ENCODE measurements at regions not wholly inside any gene's neighbourhood (a gene's known extent, or its start where the extent isn't known, plus 50 kb on each side); places are given as distances from the start of the nearest gene placed in this dataset.

GRCh38 chrX:22803353-22803752 is 196.4 kb upstream of the DDX53 start:
- Histone ChIP-seq H3K27ac (ENCODE audit: low read length) (no peak overlapping the region; the same call in 1 of the 2 replicates), H3K79me2 (ENCODE audit: low read length) (no peaks in the 10 kb centered on the region), H3K27me3 (replicated peaks; ENCODE audit: insufficient read depth, low read length) (no peaks in the 10 kb centered on the region), H2AFZ (ENCODE audit: low read length) (no peak overlapping the region), H4K20me1 (ENCODE audit: insufficient read depth, low read length) (no peaks in the 10 kb centered on the region), H3K9me3 (replicated peaks; ENCODE audit: insufficient read depth, low read length) (no peaks in the 10 kb centered on the region), H3K4me3 (ENCODE audit: low read length) (no peak overlapping the region), H3K9me2 (replicated peaks; ENCODE audit: insufficient read depth, low read length) (no peaks in the 10 kb centered on the region), H3K9ac (ENCODE audit: low read length) (no peak overlapping the region), H3K4me2 (ENCODE audit: low read depth, low read length) (peak overlapping the region; percentile 25; the same call in 1 of the 2 replicates), H3F3A (ENCODE audit: insufficient read depth, low read length) (no peaks in the 10 kb centered on the region), H3K4me1 (ENCODE audit: low read length) (no peaks in the 10 kb centered on the region), H3K36me3 (replicated peaks; ENCODE audit: insufficient read depth, low read length) (no peaks in the 10 kb centered on the region)
- no peak for TF ChIP-seq CTCF (IDR thresholded peaks at IDR 0.05; ENCODE audit: low read length)
- DNase-seq, result peak; percentile 40

DNA sequence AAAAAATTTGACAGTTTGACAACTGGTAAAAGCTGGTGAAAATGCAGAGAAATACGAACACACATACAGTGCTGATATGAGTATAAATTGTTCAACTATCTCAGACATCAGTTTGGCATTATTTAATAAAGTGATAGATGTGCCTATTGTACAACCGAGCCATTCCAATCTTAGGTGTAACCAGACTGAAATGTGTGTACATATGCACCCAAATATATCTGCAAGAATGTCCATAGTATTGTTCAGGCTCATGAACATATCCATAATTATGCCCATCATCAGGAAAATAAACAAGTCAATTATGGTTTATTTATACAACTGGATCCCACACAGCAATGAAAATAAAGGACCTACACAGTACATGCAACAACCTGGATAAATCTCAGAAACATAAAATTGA is 188.9 kb upstream of the DDX53 start:
- Histone ChIP-seq H3K9ac (ENCODE audit: low read length) (no peak overlapping the region), H3K9me3 (replicated peaks; ENCODE audit: insufficient read depth, low read length) (no peaks in the 10 kb centered on the region), H3K4me3 (ENCODE audit: low read length) (no peak overlapping the region), H3K36me3 (replicated peaks; ENCODE audit: insufficient read depth, low read length) (no peaks in the 10 kb centered on the region), H3F3A (ENCODE audit: insufficient read depth, low read length) (no peaks in the 10 kb centered on the region), H3K27ac (ENCODE audit: low read length) (no peak overlapping the region), H3K27me3 (replicated peaks; ENCODE audit: insufficient read depth, low read length) (no peaks in the 10 kb centered on the region), H3K9me2 (replicated peaks; ENCODE audit: insufficient read depth, low read length) (no peaks in the 10 kb centered on the region), H2AFZ (ENCODE audit: low read length) (no peak overlapping the region), H3K79me2 (ENCODE audit: low read length) (no peaks in the 10 kb centered on the region), H3K4me1 (ENCODE audit: low read length) (no peaks in the 10 kb centered on the region), H4K20me1 (ENCODE audit: insufficient read depth, low read length) (no peaks in the 10 kb centered on the region), H3K4me2 (ENCODE audit: low read depth, low read length) (no peak overlapping the region)
- TF ChIP-seq EZH2 (optimal IDR thresholded peaks at IDR 0.05; ENCODE audit: low read depth, low read length) (no peak), EZH2phosphoT487 (IDR thresholded peaks at IDR 0.05; ENCODE audit: low read length) (no peak), CTCF (IDR thresholded peaks at IDR 0.05; ENCODE audit: low read length) (no peak)
- DNase-seq, result no peak

DNA sequence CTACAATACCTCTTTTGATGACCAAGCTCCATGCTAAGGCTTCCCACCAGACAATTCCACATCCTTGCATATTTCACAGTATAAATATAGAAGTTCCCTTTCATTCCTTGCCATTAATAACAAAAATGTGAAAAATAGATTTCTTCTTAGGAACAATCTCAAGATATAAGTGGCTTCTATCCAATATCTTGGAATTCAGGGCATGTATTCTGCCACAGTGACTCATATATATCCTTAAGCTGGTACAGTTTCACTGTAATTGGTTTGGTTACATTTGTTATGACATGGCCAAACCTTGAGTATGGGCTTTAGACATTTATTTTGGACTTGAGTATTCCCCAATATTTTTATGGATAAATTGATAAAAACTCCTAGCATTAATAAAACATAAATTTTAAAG is 181.7 kb upstream of the DDX53 start:
- Histone ChIP-seq H3K9ac (ENCODE audit: low read length) (no peak overlapping the region), H3K4me3 (ENCODE audit: low read length) (no peak overlapping the region), H3K36me3 (replicated peaks; ENCODE audit: insufficient read depth, low read length) (no peaks in the 10 kb centered on the region), H3K4me2 (ENCODE audit: low read depth, low read length) (no peak overlapping the region), H3F3A (ENCODE audit: insufficient read depth, low read length) (no peaks in the 10 kb centered on the region), H3K27me3 (replicated peaks; ENCODE audit: insufficient read depth, low read length) (no peaks in the 10 kb centered on the region), H3K79me2 (ENCODE audit: low read length) (no peaks in the 10 kb centered on the region), H2AFZ (ENCODE audit: low read length) (no peak overlapping the region), H4K20me1 (ENCODE audit: insufficient read depth, low read length) (no peaks in the 10 kb centered on the region), H3K4me1 (ENCODE audit: low read length) (no peaks in the 10 kb centered on the region), H3K9me3 (replicated peaks; ENCODE audit: insufficient read depth, low read length) (no peaks in the 10 kb centered on the region), H3K9me2 (replicated peaks; ENCODE audit: insufficient read depth, low read length) (no peaks in the 10 kb centered on the region), H3K27ac (ENCODE audit: low read length) (no peak overlapping the region)
- no peak for DNase-seq
- TF ChIP-seq EZH2 (optimal IDR thresholded peaks at IDR 0.05; ENCODE audit: low read depth, low read length), result no peak
- no peak for TF ChIP-seq CTCF (IDR thresholded peaks at IDR 0.05; ENCODE audit: low read length)
- no peak for TF ChIP-seq EZH2phosphoT487 (IDR thresholded peaks at IDR 0.05; ENCODE audit: low read length)

Data from MM.1S (cell line).